Ascending aorta (tissue), 2 donors: ENCODE measurements at regions not wholly inside any gene's neighbourhood (a gene's known extent, or its start where the extent isn't known, plus 50 kb on each side); places are given as distances from the start of the nearest gene placed in this dataset.

Source experiments
- DNase-seq, 2 donors: peaks; one replicate each; pipeline ENCODE4 v3.0.0-alpha.2; 2019; ENCODE audit warnings: low spot score in 2 of 2
- H3K27ac ChIP-seq, 2 donors: fragments of 200-600 bp; sonication (generic); one replicate each; pipeline ENCODE4 v1.5.1; 2016 to 2017; ENCODE audit warnings: mild to moderate bottlenecking in 1 of 2
- H3K27me3 ChIP-seq: fragments of 200-600 bp; sonication (generic); one replicate; pipeline ENCODE4 v1.5.1; 2017
- H3K36me3 ChIP-seq, 2 donors: fragments of 200-600 bp; sonication (generic); one replicate each; pipeline ENCODE4 v1.5.1; 2016
- H3K4me1 ChIP-seq, 2 donors: fragments of 200-600 bp; sonication (generic); one replicate each; pipeline ENCODE4 v1.5.1; 2016 to 2017; ENCODE audit warnings: mild to moderate bottlenecking in 1 of 2
- H3K4me3 ChIP-seq, 2 donors: fragments of 200-600 bp; sonication (generic); one replicate each; pipeline ENCODE4 v1.5.1; 2016 to 2017; ENCODE audit warnings: mild to moderate bottlenecking in 1 of 2
- H3K9me3 ChIP-seq, 2 donors: fragments of 200-600 bp; sonication (generic); one replicate each; pipeline ENCODE4 v1.5.1; 2016
- intact Hi-C: fragments of 100-400 bp; cut with DNase I; formaldehyde crosslinking; loops from one replicate; pipeline ENCODE4 v1.15.1; 2023
- TF ChIP-seq, protein P1 (sequence below), 3 experiments: fragments of 200-600 bp in 2 of 3; fragments of 450-650 bp in 1 of 3; sonication (generic) in 2 of 3; IDR thresholded peaks; one replicate each; pipeline ENCODE4 v1.5.1; 2016 to 2019; ENCODE audit warnings: antibody characterized with exemption in 3 of 3, mild to moderate bottlenecking in 1 of 3, moderate library complexity in 1 of 3

DNA sequence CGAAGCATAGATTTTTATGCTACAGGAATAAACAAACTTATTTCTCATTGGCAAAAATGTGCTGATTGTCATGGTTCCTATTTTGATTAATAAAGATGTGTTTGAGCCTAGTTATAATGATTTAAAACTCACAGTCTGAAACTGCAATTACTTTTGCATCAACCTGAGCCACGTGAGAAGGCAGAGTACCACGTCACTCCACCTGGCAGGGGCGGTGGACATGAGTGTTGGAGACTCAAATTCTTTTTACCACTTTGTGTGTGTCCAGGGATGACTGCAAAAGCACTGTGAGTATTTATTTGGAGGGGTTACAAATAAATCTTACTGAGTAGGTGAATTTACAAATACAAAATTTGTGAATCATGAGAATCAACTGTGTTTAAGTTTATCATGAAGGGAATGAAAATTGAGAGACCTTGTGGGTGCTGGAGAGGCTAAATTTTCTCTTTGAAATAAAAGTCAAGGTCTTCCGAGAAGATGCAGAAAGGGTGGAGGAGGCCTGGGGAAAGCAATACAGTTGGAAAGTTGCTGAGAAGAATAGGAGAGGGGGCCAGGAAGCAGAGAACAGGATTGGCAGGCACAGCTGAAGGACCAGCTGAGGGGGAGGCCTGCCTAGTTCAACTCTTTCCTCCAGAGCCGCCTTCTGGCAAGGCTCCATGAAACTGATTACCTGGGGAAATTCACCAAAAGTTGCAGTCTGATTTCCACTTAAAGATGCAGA lies 316.4 kb downstream of the MYCN start:
- no peak for DNase-seq
- Histone ChIP-seq H3K4me1 (no peaks in the 10 kb centered on the region), H3K9me3 (no peaks in the 10 kb centered on the region), H3K27ac (no peak overlapping the region), H3K27me3 (no peaks in the 10 kb centered on the region), H3K36me3 (no peaks in the 10 kb centered on the region), H3K4me3 (no peak overlapping the region)
- TF ChIP-seq, protein P1, sequence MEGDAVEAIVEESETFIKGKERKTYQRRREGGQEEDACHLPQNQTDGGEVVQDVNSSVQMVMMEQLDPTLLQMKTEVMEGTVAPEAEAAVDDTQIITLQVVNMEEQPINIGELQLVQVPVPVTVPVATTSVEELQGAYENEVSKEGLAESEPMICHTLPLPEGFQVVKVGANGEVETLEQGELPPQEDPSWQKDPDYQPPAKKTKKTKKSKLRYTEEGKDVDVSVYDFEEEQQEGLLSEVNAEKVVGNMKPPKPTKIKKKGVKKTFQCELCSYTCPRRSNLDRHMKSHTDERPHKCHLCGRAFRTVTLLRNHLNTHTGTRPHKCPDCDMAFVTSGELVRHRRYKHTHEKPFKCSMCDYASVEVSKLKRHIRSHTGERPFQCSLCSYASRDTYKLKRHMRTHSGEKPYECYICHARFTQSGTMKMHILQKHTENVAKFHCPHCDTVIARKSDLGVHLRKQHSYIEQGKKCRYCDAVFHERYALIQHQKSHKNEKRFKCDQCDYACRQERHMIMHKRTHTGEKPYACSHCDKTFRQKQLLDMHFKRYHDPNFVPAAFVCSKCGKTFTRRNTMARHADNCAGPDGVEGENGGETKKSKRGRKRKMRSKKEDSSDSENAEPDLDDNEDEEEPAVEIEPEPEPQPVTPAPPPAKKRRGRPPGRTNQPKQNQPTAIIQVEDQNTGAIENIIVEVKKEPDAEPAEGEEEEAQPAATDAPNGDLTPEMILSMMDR (IDR thresholded peaks at IDR 0.05) = no peak
- intact Hi-C loops = no loop called here

DNA sequence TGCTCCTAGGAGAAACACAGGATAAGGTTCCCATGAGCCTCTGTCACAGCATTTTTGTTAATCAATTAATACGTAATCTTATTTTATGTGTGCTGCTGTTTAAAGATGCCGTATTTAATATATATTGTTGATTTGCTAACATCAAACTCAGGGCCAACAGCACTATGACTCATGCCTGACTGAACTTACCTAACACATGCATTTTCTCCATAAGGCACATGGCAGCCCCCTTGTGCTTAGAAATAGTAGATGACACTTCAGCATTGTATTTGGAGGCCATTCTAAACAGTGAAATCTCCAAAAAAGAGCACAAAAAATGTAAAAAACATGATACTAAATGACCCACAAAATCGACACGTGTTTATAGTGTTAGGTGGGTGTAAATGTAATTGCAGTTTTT lies 314.8 kb downstream of the MYCN start:
- H3K27ac ChIP-seq = no peak overlapping the region
- H3K4me1 ChIP-seq = no peaks in the 10 kb centered on the region
- H3K27me3 ChIP-seq = no peaks in the 10 kb centered on the region
- no peak overlapping the region for H3K4me3 ChIP-seq
- H3K9me3 ChIP-seq = no peaks in the 10 kb centered on the region
- intact Hi-C loops = no loop called here
- H3K36me3 ChIP-seq = no peaks in the 10 kb centered on the region
- TF ChIP-seq, protein P1 (IDR thresholded peaks at IDR 0.05) = no peak
- no peak for DNase-seq

DNA sequence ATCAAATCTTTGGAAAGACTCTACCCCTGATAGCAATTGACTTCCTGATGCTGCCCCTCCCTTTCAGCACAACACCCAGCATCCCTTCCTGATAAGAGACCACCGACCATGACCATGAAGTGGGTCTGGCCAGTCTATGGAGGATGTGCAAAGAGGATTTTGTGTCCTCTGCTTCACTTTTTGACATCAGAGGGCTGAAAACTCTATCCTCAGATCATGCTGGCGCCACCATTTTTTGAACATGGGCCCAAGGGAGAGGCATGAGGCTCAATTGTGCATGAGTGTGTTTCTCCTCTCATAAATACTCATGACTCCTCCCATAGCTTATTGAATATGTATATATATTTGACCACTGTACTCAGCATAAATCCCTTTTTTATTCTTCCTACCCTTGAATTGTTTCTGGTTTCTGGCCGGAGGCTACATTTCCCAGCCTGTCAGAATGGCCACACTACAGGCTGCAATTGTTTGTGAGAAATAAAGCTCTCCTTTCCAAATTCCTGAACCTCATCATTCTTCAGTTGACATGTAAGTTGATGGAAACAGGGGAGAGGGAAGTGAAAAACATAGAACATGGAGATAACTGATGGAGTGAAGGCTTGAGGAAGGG lies 314.1 kb downstream of the MYCN start:
- DNase-seq = no peak
- no peaks in the 10 kb centered on the region for H3K27me3 ChIP-seq
- H3K4me1 ChIP-seq = no peaks in the 10 kb centered on the region
- intact Hi-C loops = no loop called here
- no peak overlapping the region for H3K27ac ChIP-seq
- H3K36me3 ChIP-seq = no peaks in the 10 kb centered on the region
- H3K9me3 ChIP-seq = no peaks in the 10 kb centered on the region
- TF ChIP-seq, protein P1 (IDR thresholded peaks at IDR 0.05) = no peak
- no peak overlapping the region for H3K4me3 ChIP-seq

DNA sequence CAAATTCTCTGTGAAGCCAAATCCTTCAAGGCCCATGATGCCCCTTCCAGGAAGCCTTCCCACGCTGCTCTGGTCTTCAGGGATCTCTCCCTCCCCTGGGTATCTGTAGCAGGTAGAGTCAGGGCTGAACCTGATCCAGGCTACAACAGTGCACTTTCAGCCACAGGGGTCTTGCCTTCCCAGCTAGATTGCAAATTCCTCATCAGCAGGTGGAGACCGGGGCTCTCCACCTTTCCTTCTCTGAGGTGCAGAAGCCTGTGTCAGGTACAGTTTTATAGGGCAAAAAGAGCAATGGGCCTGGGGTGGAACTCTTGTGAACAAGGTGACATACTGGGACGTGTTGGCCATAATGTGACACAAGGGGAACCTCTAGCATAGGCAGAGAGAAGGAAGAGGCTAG lies 312.9 kb downstream of the MYCN start:
- H3K4me3 ChIP-seq = no peak overlapping the region
- no peak for DNase-seq
- no peaks in the 10 kb centered on the region for H3K36me3 ChIP-seq
- intact Hi-C loops = no loop called here
- no peaks in the 10 kb centered on the region for H3K9me3 ChIP-seq
- H3K27ac ChIP-seq = no peak overlapping the region
- no peaks in the 10 kb centered on the region for H3K4me1 ChIP-seq
- H3K27me3 ChIP-seq = no peaks in the 10 kb centered on the region
- TF ChIP-seq, protein P1 (IDR thresholded peaks at IDR 0.05) = no peak

DNA sequence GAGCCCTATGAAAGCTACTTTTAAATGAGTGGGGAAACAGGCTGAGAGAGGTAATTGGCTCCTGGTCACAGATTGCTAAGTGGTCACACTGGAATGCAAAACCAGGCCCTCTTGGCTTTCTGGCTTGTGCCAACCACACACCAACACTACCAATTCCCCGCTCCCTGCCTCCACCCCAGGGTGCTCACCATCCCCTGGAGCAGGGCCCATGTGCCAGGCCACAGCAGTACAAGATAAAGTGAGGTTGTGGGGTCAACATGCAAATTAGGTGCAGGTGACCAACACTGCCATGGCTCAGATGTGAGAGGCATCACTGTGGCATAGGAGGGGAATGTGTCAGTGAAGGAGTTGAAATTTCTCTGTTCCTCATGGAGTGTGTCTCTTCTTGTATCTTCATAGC lies 312.5 kb downstream of the MYCN start:
- TF ChIP-seq, protein P1 (IDR thresholded peaks at IDR 0.05) = no peak
- no peaks in the 10 kb centered on the region for H3K27me3 ChIP-seq
- no peaks in the 10 kb centered on the region for H3K9me3 ChIP-seq
- no peaks in the 10 kb centered on the region for H3K4me1 ChIP-seq
- H3K27ac ChIP-seq = no peak overlapping the region
- H3K4me3 ChIP-seq = no peak overlapping the region
- H3K36me3 ChIP-seq = no peaks in the 10 kb centered on the region
- intact Hi-C loops = no loop called here
- DNase-seq = no peak
